ENCODE measurements at regions not wholly inside any gene's neighbourhood (a gene's known extent, or its start where the extent isn't known, plus 50 kb on each side); places are given as distances from the start of the nearest gene placed in this dataset.

DNA sequence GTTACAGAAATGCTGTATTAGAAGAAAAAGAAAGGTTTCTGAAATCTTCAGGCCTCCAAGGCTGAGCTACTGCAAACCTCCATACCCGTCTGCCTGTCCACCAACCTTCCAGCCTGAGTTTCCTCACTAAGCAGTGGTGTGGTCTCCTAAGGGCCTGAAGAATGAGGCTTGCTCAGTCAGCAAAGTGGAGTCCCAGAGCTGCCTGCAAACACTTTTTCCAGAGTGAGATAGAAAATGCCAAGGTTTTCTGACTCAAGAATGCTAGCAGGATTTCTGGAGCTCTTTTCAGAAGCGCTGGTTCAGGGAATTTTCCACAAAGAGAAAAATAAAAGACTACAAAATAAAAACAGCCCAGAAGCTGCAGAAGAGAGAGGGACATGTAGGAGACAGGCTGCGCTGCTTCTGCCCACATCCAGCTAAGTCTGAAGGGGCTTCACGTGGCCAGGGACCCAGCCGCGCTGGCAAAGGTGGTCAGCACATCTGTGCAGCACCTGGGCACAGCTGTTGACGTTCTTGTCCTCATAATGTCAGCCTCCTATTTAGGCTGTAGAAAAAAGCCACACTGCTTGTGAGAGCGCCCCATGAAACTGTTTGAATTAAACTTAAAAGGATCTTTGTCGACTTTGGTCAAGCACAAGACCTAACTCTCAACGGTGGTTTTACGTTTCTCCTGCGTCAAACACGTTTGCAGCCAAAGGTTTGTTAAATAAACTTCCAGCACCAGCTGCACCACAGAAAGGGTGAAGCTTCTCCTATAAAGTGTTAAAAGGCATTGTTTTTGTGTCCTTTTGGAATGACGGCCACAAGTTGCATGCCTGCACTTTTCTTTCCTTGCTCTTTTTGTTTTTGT lies 209.0 kb downstream of the THBS2 start:
- H3K36me3 ChIP-seq (ENCODE audit: control insufficient read depth, insufficient read depth, low read length): no peaks in the 10 kb centered on the region
- Mint-ChIP-seq H3K4me1 (ENCODE audit: low read depth, unreplicated experiment) (no peaks in the 10 kb centered on the region), H3K36me3 (ENCODE audit: insufficient read depth, unreplicated experiment) (no peaks in the 10 kb centered on the region), H3K27me3 (ENCODE audit: insufficient read depth, unreplicated experiment) (peaks cover 7% of the 10 kb centered on the region), H3K4me3 (ENCODE audit: unreplicated experiment) (no peak overlapping the region), H3K9me3 (ENCODE audit: unreplicated experiment) (no peaks in the 10 kb centered on the region), H3K27ac (ENCODE audit: unreplicated experiment) (no peak overlapping the region)
- TF ChIP-seq, protein P1, sequence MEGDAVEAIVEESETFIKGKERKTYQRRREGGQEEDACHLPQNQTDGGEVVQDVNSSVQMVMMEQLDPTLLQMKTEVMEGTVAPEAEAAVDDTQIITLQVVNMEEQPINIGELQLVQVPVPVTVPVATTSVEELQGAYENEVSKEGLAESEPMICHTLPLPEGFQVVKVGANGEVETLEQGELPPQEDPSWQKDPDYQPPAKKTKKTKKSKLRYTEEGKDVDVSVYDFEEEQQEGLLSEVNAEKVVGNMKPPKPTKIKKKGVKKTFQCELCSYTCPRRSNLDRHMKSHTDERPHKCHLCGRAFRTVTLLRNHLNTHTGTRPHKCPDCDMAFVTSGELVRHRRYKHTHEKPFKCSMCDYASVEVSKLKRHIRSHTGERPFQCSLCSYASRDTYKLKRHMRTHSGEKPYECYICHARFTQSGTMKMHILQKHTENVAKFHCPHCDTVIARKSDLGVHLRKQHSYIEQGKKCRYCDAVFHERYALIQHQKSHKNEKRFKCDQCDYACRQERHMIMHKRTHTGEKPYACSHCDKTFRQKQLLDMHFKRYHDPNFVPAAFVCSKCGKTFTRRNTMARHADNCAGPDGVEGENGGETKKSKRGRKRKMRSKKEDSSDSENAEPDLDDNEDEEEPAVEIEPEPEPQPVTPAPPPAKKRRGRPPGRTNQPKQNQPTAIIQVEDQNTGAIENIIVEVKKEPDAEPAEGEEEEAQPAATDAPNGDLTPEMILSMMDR (IDR thresholded peaks at IDR 0.05; ENCODE audit: insufficient read depth in 1 of 2, low read depth in 1 of 2, low read length in 1 of 2, severe bottlenecking in 1 of 2, unreplicated experiment in 1 of 2): no peak
- H3K27me3 ChIP-seq (replicated peaks; ENCODE audit: control insufficient read depth, insufficient read depth, low read length): no peaks in the 10 kb centered on the region
- intact Hi-C loops (cut with micrococcal nuclease; ENCODE audit: unreplicated experiment): no loop called here
- H3K4me3 ChIP-seq (ENCODE audit: low read depth, low read length): no peak overlapping the region
- BruUV-seq (replicated peaks): no TSS peak
- no peaks in the 10 kb centered on the region for H3K4me1 ChIP-seq
- H3K9me3 ChIP-seq: no peaks in the 10 kb centered on the region
- ChIA-PET POLR2A (no interaction called here), CTCF (no interaction called here)
- no peak for DNase-seq

DNA sequence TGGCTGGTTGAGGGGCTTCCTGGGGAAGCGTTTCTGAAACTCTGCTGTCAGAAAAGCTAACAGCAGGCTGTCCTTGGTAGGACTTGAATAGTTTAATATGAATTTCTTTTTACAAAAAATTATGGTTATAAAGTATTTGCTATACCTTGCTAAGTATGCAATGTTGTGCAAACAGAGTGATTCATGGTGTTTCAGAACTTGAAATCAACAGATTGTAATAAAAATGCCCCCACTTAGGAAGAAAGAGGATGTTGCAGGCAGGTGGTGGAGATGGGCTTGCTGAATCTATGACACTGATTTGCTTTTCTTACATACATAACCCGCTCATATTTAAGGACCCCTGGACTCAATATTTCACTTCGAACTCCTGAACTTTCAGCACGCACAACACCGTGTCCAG lies 211.6 kb downstream of the THBS2 start:
- H3K9me3 ChIP-seq: no peaks in the 10 kb centered on the region
- no peaks in the 10 kb centered on the region for H3K4me1 ChIP-seq
- BruUV-seq (replicated peaks): no TSS peak
- ChIA-PET POLR2A (no interaction called here), CTCF (no interaction called here)
- no peak overlapping the region for H3K4me3 ChIP-seq (ENCODE audit: low read depth, low read length)
- H3K27me3 ChIP-seq (replicated peaks; ENCODE audit: control insufficient read depth, insufficient read depth, low read length): no peaks in the 10 kb centered on the region
- no peak overlapping the region for H3K27ac Mint-ChIP-seq (ENCODE audit: unreplicated experiment)
- DNase-seq: no peak
- H3K27me3 Mint-ChIP-seq (ENCODE audit: insufficient read depth, unreplicated experiment): peaks cover 10% of the 10 kb centered on the region
- H3K36me3 ChIP-seq (ENCODE audit: control insufficient read depth, insufficient read depth, low read length): no peaks in the 10 kb centered on the region
- no peaks in the 10 kb centered on the region for H3K4me1 Mint-ChIP-seq (ENCODE audit: low read depth, unreplicated experiment)
- no peaks in the 10 kb centered on the region for H3K36me3 Mint-ChIP-seq (ENCODE audit: insufficient read depth, unreplicated experiment)
- no peaks in the 10 kb centered on the region for H3K9me3 Mint-ChIP-seq (ENCODE audit: unreplicated experiment)
- TF ChIP-seq, protein P1 (IDR thresholded peaks at IDR 0.05; ENCODE audit: insufficient read depth in 1 of 2, low read depth in 1 of 2, low read length in 1 of 2, severe bottlenecking in 1 of 2, unreplicated experiment in 1 of 2): no peak
- no peak overlapping the region for H3K4me3 Mint-ChIP-seq (ENCODE audit: unreplicated experiment)
- intact Hi-C loops (cut with micrococcal nuclease; ENCODE audit: unreplicated experiment): no loop called here

DNA sequence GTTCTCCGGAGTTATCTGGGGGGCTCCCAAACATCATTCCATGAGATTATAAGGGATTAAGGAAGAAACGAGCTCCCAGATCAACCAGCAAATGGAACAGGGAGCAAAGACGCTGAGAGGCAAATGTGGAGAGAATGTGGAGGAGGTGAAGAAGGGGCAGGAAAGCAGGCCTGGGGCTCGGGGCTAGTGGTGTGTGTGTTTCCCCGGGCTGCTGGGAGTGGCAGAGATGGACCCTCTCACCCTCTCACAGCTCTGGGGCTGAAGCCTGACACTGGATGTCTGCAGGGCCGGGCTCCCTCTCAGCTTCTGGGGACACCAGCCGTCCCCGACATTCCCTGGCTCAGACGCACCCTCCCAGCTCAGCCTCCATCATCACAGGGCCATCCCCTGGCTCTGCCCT lies 212.6 kb downstream of the THBS2 start:
- H3K36me3 Mint-ChIP-seq (ENCODE audit: insufficient read depth, unreplicated experiment): no peaks in the 10 kb centered on the region
- intact Hi-C loops (cut with micrococcal nuclease; ENCODE audit: unreplicated experiment): loop anchor here (2.0 kb wide), 1 partner anchor 54 kb away; no protein-coding TSS in a partner anchor
- H3K4me3 ChIP-seq (ENCODE audit: low read depth, low read length): no peak overlapping the region
- POLR2A ChIA-PET: no interaction called here
- no TSS peak for BruUV-seq (replicated peaks)
- no peak overlapping the region for H3K27ac Mint-ChIP-seq (ENCODE audit: unreplicated experiment)
- H3K4me3 Mint-ChIP-seq (ENCODE audit: unreplicated experiment): no peak overlapping the region
- peaks cover 7% of the 10 kb centered on the region for H3K27me3 Mint-ChIP-seq (ENCODE audit: insufficient read depth, unreplicated experiment)
- CTCF ChIA-PET: no interaction called here
- no peaks in the 10 kb centered on the region for H3K9me3 Mint-ChIP-seq (ENCODE audit: unreplicated experiment)
- H3K4me1 ChIP-seq: no peaks in the 10 kb centered on the region
- H3K4me1 Mint-ChIP-seq (ENCODE audit: low read depth, unreplicated experiment): no peaks in the 10 kb centered on the region
- H3K27me3 ChIP-seq (replicated peaks; ENCODE audit: control insufficient read depth, insufficient read depth, low read length): no peaks in the 10 kb centered on the region
- TF ChIP-seq, protein P1 (IDR thresholded peaks at IDR 0.05; ENCODE audit: insufficient read depth in 1 of 2, low read depth in 1 of 2, low read length in 1 of 2, severe bottlenecking in 1 of 2, unreplicated experiment in 1 of 2): no peak
- H3K36me3 ChIP-seq (ENCODE audit: control insufficient read depth, insufficient read depth, low read length): no peaks in the 10 kb centered on the region
- H3K9me3 ChIP-seq: no peaks in the 10 kb centered on the region
- no peak for DNase-seq
